ENCODE measurements at regions not wholly inside any gene's neighbourhood (a gene's known extent, or its start where the extent isn't known, plus 50 kb on each side); places are given as distances from the start of the nearest gene placed in this dataset.

DNA sequence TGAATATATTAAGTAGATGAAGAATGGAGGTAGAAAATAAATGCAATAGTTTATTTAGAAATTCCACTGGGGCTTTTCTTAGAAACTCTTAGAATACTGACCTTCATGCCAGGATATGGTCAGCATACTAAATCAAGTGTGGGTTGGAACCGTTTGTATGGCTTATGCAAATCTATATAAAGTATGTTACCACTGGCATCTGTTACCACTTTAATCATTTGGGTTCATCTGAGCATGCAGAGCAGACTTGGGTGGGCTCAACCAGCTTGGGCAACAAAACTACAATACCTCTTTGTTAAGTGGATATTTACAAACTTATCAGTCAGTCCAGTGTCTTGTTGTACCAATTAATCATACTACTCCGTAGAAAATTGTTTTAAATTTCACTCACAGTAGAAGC, 125.8 kb downstream of the CRPPA start:
- DNase-seq: no peak
- H3K27me3 ChIP-seq: no peaks in the 10 kb centered on the region
- H3K36me3 ChIP-seq: no peaks in the 10 kb centered on the region
- H3K27ac ChIP-seq: no peak overlapping the region
- no peak overlapping the region for H3K4me3 ChIP-seq
- no peaks in the 10 kb centered on the region for H3K9me3 ChIP-seq
- ATAC-seq: no peak
- intact Hi-C loops (cut with DNase I; ENCODE audit: low total_unique reads) (no loop called here), in situ Hi-C loops (cut with MboI; ENCODE audit: low sequenced_read_pairs in 4 of 4) (loop anchor here in 1 of 4 donors (10.0 kb wide), 1 partner anchor 159 kb away; no protein-coding TSS in a partner anchor)
- H3K4me1 ChIP-seq: no peaks in the 10 kb centered on the region
- TF ChIP-seq, protein P1, sequence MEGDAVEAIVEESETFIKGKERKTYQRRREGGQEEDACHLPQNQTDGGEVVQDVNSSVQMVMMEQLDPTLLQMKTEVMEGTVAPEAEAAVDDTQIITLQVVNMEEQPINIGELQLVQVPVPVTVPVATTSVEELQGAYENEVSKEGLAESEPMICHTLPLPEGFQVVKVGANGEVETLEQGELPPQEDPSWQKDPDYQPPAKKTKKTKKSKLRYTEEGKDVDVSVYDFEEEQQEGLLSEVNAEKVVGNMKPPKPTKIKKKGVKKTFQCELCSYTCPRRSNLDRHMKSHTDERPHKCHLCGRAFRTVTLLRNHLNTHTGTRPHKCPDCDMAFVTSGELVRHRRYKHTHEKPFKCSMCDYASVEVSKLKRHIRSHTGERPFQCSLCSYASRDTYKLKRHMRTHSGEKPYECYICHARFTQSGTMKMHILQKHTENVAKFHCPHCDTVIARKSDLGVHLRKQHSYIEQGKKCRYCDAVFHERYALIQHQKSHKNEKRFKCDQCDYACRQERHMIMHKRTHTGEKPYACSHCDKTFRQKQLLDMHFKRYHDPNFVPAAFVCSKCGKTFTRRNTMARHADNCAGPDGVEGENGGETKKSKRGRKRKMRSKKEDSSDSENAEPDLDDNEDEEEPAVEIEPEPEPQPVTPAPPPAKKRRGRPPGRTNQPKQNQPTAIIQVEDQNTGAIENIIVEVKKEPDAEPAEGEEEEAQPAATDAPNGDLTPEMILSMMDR (IDR thresholded peaks at IDR 0.05 in 4 of 5, conservative IDR thresholded peaks at IDR 0.05 in 1 of 5): no peak
- no peak for TF ChIP-seq POLR2A (IDR thresholded peaks at IDR 0.05)

DNA sequence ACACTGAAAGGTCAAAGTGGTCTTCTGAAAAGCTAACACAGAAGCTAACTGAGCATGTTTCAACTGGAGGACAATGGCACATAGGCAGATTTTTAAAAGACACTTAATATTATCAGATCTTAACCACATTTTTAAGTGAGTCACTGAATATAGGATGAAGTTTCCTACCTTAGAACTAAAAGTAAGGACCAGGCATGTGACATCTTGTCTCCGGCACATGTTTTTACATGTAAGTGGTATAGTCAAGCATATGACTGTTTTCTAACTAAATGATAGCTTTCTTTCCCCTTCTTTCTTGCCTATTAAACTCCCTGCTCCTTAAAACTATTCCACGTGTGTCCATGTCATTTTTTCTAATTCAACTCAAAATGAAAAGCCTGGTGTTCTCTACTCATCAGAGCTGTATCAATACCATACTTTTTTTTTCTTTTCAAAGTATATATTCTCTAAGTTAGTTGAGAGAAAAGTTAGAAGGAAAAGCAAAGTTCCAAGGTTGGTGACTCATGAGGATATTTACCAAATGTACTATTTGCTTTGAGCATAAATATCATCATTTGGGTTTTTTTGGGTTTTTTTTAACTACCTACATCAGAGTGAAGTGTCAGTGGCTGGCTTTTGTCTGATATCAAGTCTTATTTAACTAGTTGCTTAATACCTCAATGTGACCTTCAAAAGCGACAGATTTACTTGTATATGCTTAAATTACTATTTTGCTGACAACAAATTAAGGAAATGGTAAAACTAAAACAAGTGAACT, 127.5 kb downstream of the CRPPA start:
- Histone ChIP-seq H3K9me3 (no peaks in the 10 kb centered on the region), H3K27me3 (no peaks in the 10 kb centered on the region), H3K27ac (no peak overlapping the region), H3K4me3 (no peak overlapping the region), H3K4me1 (no peaks in the 10 kb centered on the region), H3K36me3 (no peaks in the 10 kb centered on the region)
- intact Hi-C loops (cut with DNase I; ENCODE audit: low total_unique reads): no loop called here
- in situ Hi-C loops (cut with MboI; ENCODE audit: low sequenced_read_pairs in 4 of 4): loop anchor here in 1 of 4 donors (10.0 kb wide), 1 partner anchor 161 kb away; no protein-coding TSS in a partner anchor
- ATAC-seq: no peak
- DNase-seq: no peak
- TF ChIP-seq, protein P1 (IDR thresholded peaks at IDR 0.05 in 4 of 5, conservative IDR thresholded peaks at IDR 0.05 in 1 of 5): no peak
- TF ChIP-seq POLR2A (IDR thresholded peaks at IDR 0.05): no peak

DNA sequence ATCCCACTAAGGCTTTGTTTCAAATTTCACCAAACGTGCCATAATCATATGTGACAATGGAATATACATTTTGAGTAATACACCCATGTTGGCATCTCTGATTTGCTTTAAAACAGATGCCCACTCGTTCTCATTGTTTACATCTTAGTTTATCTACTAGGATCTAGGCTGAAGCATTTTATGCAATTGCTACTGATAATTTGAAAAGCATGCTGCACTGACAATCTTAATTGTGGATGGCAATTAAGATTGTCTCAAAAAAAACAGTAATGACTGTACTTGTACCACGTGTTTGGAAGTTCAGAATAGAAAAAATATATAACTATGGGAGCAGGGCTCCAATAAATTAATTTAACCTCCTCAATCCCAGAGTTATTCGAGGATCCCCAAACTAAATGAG, 136.8 kb downstream of the CRPPA start:
- TF ChIP-seq POLR2A (IDR thresholded peaks at IDR 0.05): no peak
- no peaks in the 10 kb centered on the region for H3K9me3 ChIP-seq
- intact Hi-C loops (cut with DNase I; ENCODE audit: low total_unique reads) (no loop called here), in situ Hi-C loops (cut with MboI; ENCODE audit: low sequenced_read_pairs in 4 of 4) (no loop called here)
- H3K27me3 ChIP-seq: no peaks in the 10 kb centered on the region
- DNase-seq: no peak
- no peak overlapping the region for H3K27ac ChIP-seq
- ATAC-seq: no peak
- H3K36me3 ChIP-seq: no peaks in the 10 kb centered on the region
- H3K4me3 ChIP-seq: no peak overlapping the region
- H3K4me1 ChIP-seq: no peaks in the 10 kb centered on the region

DNA sequence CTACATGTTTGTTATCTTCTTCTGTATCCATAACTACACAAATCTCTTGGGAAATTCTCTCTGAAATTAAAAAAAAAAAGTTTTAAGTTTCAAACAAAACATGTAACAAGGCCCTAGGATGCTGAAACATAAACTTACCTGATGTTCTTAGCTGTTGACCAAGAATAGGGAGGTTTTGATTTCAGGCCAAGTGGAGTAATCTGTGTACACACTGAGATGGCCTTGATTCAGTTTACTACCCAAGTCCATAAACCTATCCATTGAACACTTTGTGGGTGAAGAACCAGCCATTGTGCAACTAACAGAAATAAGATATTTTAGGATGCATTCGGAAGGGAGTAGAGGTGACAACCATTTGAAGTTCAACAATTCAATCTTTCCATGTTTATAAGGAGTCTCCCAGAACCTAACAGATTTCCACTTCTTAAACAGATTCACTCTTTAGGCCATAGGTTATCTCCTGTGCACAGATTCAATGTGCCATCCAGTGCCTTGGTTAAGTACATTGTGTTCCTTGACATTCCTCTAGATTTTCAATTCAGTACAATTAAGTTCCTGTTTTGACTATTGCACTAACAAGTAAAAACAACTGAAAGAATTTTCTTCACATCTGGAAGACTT, 143.1 kb downstream of the CRPPA start:
- H3K9me3 ChIP-seq: no peaks in the 10 kb centered on the region
- H3K27ac ChIP-seq: no peak overlapping the region
- in situ Hi-C loops (cut with MboI; ENCODE audit: low sequenced_read_pairs in 4 of 4): no loop called here
- no peaks in the 10 kb centered on the region for H3K4me1 ChIP-seq
- intact Hi-C loops (cut with DNase I; ENCODE audit: low total_unique reads): no loop called here
- TF ChIP-seq POLR2A (IDR thresholded peaks at IDR 0.05): no peak
- TF ChIP-seq, protein P1 (IDR thresholded peaks at IDR 0.05 in 4 of 5, conservative IDR thresholded peaks at IDR 0.05 in 1 of 5): no peak
- ATAC-seq: no peak
- H3K4me3 ChIP-seq: no peak overlapping the region
- no peaks in the 10 kb centered on the region for H3K36me3 ChIP-seq
- no peaks in the 10 kb centered on the region for H3K27me3 ChIP-seq
- DNase-seq: no peak

DNA sequence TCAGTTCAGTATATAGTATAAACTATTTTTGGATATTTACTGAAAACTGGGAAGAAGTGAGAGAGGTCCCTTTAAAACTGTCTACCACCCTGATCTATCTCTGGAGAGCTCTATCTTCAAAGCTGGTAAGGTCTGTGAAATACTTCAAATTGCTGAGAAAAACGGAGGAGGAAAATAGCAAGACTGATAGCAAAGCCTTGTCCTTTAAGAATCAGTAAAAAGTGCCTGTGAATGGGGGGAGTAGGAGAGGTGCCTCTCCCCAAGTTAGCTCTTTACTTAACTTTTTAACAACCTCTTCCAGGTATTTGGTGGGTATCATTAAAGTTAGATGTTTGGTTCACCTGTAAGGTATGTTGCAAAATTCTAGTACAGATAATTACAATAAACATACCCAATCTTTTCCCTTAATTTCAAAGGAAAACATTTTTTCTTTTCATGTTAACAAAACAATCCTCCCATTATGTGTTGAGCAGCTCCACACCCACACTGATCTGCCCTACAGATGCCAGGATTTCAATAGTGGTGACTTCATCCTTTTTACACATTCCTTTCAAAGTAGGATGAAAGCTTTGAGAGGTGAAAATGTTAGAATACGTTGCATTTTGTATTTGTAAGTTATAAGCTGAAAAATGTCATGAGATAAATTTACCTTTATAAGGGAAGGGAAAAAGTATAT, 149.2 kb downstream of the CRPPA start:
- Histone ChIP-seq H3K36me3 (no peaks in the 10 kb centered on the region), H3K4me1 (no peaks in the 10 kb centered on the region), H3K27ac (no peak overlapping the region), H3K27me3 (no peaks in the 10 kb centered on the region), H3K9me3 (no peaks in the 10 kb centered on the region), H3K4me3 (no peak overlapping the region)
- DNase-seq (no peak), ATAC-seq (no peak)
- no peak for TF ChIP-seq POLR2A (IDR thresholded peaks at IDR 0.05)
- TF ChIP-seq, protein P1 (IDR thresholded peaks at IDR 0.05 in 4 of 5, conservative IDR thresholded peaks at IDR 0.05 in 1 of 5): no peak
- intact Hi-C loops (cut with DNase I; ENCODE audit: low total_unique reads) (no loop called here), in situ Hi-C loops (cut with MboI; ENCODE audit: low sequenced_read_pairs in 4 of 4) (no loop called here)
